ENCODE measurements at regions not wholly inside any gene's neighbourhood (a gene's known extent, or its start where the extent isn't known, plus 50 kb on each side); places are given as distances from the start of the nearest gene placed in this dataset.

- Histone ChIP-seq H3K4me1 (no peaks in the 10 kb centered on the region), H3K27ac (no peak overlapping the region), H3K27me3 (no peaks in the 10 kb centered on the region), H3K4me3 (no peak overlapping the region), H3K9me3 (no peaks in the 10 kb centered on the region), H3K36me3 (no peaks in the 10 kb centered on the region)
- DNase-seq (ENCODE audit: extremely low spot score in 2 of 2) = no peak
- intact Hi-C loops (cut with DNase I) = no loop called here
- TF ChIP-seq POLR2AphosphoS5 (IDR thresholded peaks at IDR 0.05; ENCODE audit: insufficient read depth in 1 of 2, low read depth in 1 of 2) (no peak), CTCF (IDR thresholded peaks at IDR 0.05) (no peak), POLR2A (IDR thresholded peaks at IDR 0.05) (no peak)
Measured at GRCh38 chr10:9682802-9683201, 1334.9 kb upstream of the CELF2 start.

- H3K36me3 ChIP-seq = no peaks in the 10 kb centered on the region
- H3K27me3 ChIP-seq = no peaks in the 10 kb centered on the region
- intact Hi-C loops (cut with DNase I) = no loop called here
- TF ChIP-seq POLR2AphosphoS5 (IDR thresholded peaks at IDR 0.05; ENCODE audit: insufficient read depth in 1 of 2, low read depth in 1 of 2) (no peak), CTCF (IDR thresholded peaks at IDR 0.05) (no peak), POLR2A (IDR thresholded peaks at IDR 0.05) (no peak)
- no peaks in the 10 kb centered on the region for H3K9me3 ChIP-seq
- no peak overlapping the region for H3K27ac ChIP-seq
- no peak for DNase-seq (ENCODE audit: extremely low spot score in 2 of 2)
- H3K4me1 ChIP-seq = no peaks in the 10 kb centered on the region
- no peak overlapping the region for H3K4me3 ChIP-seq
Measured at GRCh38 chr10:9684186-9684585, 1333.5 kb upstream of the CELF2 start.

- no peak for DNase-seq (ENCODE audit: extremely low spot score in 2 of 2)
- H3K4me1 ChIP-seq = no peaks in the 10 kb centered on the region
- H3K27me3 ChIP-seq = no peaks in the 10 kb centered on the region
- H3K4me3 ChIP-seq = no peak overlapping the region
- intact Hi-C loops (cut with DNase I) = no loop called here
- TF ChIP-seq CTCF (IDR thresholded peaks at IDR 0.05) (no peak), POLR2A (IDR thresholded peaks at IDR 0.05) (no peak), POLR2AphosphoS5 (IDR thresholded peaks at IDR 0.05; ENCODE audit: insufficient read depth in 1 of 2, low read depth in 1 of 2) (no peak)
- no peaks in the 10 kb centered on the region for H3K9me3 ChIP-seq
- H3K36me3 ChIP-seq = no peaks in the 10 kb centered on the region
- H3K27ac ChIP-seq = no peak overlapping the region
Measured at GRCh38 chr10:9685596-9685995, 1332.1 kb upstream of the CELF2 start.

GRCh38 chr10:9688711-9689110 is 1329.0 kb upstream of the CELF2 start:
- H3K4me3 ChIP-seq = no peak overlapping the region
- TF ChIP-seq POLR2A (IDR thresholded peaks at IDR 0.05) = no peak
- no peak for TF ChIP-seq POLR2AphosphoS5 (IDR thresholded peaks at IDR 0.05; ENCODE audit: insufficient read depth in 1 of 2, low read depth in 1 of 2)
- no peak for TF ChIP-seq CTCF (IDR thresholded peaks at IDR 0.05)
- H3K27ac ChIP-seq = no peak overlapping the region
- no peaks in the 10 kb centered on the region for H3K36me3 ChIP-seq
- no peak for DNase-seq (ENCODE audit: extremely low spot score in 2 of 2)
- H3K9me3 ChIP-seq = no peaks in the 10 kb centered on the region
- H3K27me3 ChIP-seq = no peaks in the 10 kb centered on the region
- intact Hi-C loops (cut with DNase I) = no loop called here
- H3K4me1 ChIP-seq = no peaks in the 10 kb centered on the region

- Histone ChIP-seq H3K27ac (no peak overlapping the region), H3K27me3 (no peaks in the 10 kb centered on the region), H3K4me3 (no peak overlapping the region), H3K9me3 (no peaks in the 10 kb centered on the region), H3K36me3 (no peaks in the 10 kb centered on the region), H3K4me1 (no peaks in the 10 kb centered on the region)
- no peak for DNase-seq (ENCODE audit: extremely low spot score in 2 of 2)
- intact Hi-C loops (cut with DNase I) = no loop called here
- TF ChIP-seq POLR2AphosphoS5 (IDR thresholded peaks at IDR 0.05; ENCODE audit: insufficient read depth in 1 of 2, low read depth in 1 of 2) (no peak), POLR2A (IDR thresholded peaks at IDR 0.05) (no peak), CTCF (IDR thresholded peaks at IDR 0.05) (no peak)
Measured at GRCh38 chr10:9707216-9707615, 1310.5 kb upstream of the CELF2 start.
